WTC11 (cell line): ENCODE measurements at regions not wholly inside any gene's neighbourhood (a gene's known extent, or its start where the extent isn't known, plus 50 kb on each side); places are given as distances from the start of the nearest gene placed in this dataset.

Experiments used
- ATAC-seq: fragments of 200-7000 bp; cut with Tn5 transposase; 2 replicates; pipeline ENCODE4 v1.10.0; 2021; ENCODE audit warnings: mild to moderate bottlenecking, moderate library complexity
- CTCF ChIA-PET: fragments of 300-600 bp; sonication (Branson Sonifier 250); formaldehyde crosslinking; loops from one replicate; lab custom pipeline; 2021; ENCODE audit warnings: antibody characterized with exemption; lab: Charles Lee
- POLR2A ChIA-PET: fragments of 350-600 bp; sonication (Branson Sonifier 250); formaldehyde crosslinking; loops from one replicate; lab custom pipeline; 2021; ENCODE audit warnings: antibody characterized with exemption; lab: Charles Lee
- DNase-seq: peaks from one replicate; pipeline ENCODE4 v3.0.0; 2021; ENCODE audit warnings: low spot score
- H3K27ac Mint-ChIP-seq: 2 replicates; pipeline ENCODE4 v1.8.0; 2021; ENCODE audit warnings: mixed read lengths
- H3K27me3 Mint-ChIP-seq: 2 replicates; pipeline ENCODE4 v1.8.0; 2021; ENCODE audit warnings: low read depth, mild to moderate bottlenecking, moderate library complexity, mixed read lengths
- H3K36me3 Mint-ChIP-seq: 2 replicates; pipeline ENCODE4 v1.8.0; 2021; ENCODE audit warnings: mixed read lengths
- H3K4me1 Mint-ChIP-seq: 2 replicates; pipeline ENCODE4 v1.8.0; 2022; ENCODE audit warnings: mixed read lengths
- H3K4me3 Mint-ChIP-seq: 2 replicates; pipeline ENCODE4 v1.8.0; 2021; ENCODE audit warnings: mild to moderate bottlenecking, moderate library complexity, mixed read lengths
- H3K9me3 Mint-ChIP-seq: 2 replicates; pipeline ENCODE4 v1.8.0; 2021; ENCODE audit warnings: mixed read lengths
- FOXJ3 ChIP-seq: sonication (generic); formaldehyde crosslinking; IDR thresholded peaks from 2 replicates; pipeline ENCODE4 v1.9.0; 2021; ENCODE audit warnings: missing genetic modification reagents, mild to moderate bottlenecking, borderline replicate concordance
- GTF2I ChIP-seq: fragments of 250-450 bp; sonication (Bioruptor Pico); conservative IDR thresholded peaks from 2 replicates; pipeline ENCODE4 v1.4.0; 2021; ENCODE audit warnings: mild to moderate bottlenecking
- MYBL2 ChIP-seq: sonication (generic); formaldehyde crosslinking; IDR thresholded peaks from 2 replicates; pipeline ENCODE4 v1.8.1; 2023; ENCODE audit warnings: mild to moderate bottlenecking, moderate library complexity, missing genetic modification reagents
- NFYB ChIP-seq: sonication (generic); formaldehyde crosslinking; conservative IDR thresholded peaks from 2 replicates; pipeline ENCODE4 v1.8.0; 2022; ENCODE audit warnings: low read depth, missing genetic modification reagents
- OVOL2 ChIP-seq: fragments of 250-450 bp; sonication (Bioruptor Pico); IDR thresholded peaks from 2 replicates; pipeline ENCODE4 v1.9.0; 2021; ENCODE audit warnings: mild to moderate bottlenecking, borderline replicate concordance
- PRRX2 ChIP-seq: fragments of 250-450 bp; sonication (Bioruptor Pico); IDR thresholded peaks from 2 replicates; pipeline ENCODE4 v1.8.0; 2021; ENCODE audit warnings: mild to moderate bottlenecking
- RORB ChIP-seq: fragments of 250-450 bp; sonication (Bioruptor Pico); IDR thresholded peaks from 2 replicates; pipeline ENCODE4 v1.9.0; 2021; ENCODE audit warnings: mild to moderate bottlenecking
- SMAD3 ChIP-seq: sonication (generic); formaldehyde crosslinking; IDR thresholded peaks from 2 replicates; pipeline ENCODE4 v1.8.0; 2022; ENCODE audit warnings: missing genetic modification reagents, mild to moderate bottlenecking, borderline replicate concordance
- ZNF121 ChIP-seq: sonication (generic); formaldehyde crosslinking; IDR thresholded peaks from 2 replicates; pipeline ENCODE4 v1.8.0; 2023; ENCODE audit warnings: missing genetic modification reagents
- TF ChIP-seq, protein P1 (sequence below): fragments of 250-450 bp; sonication (Bioruptor Pico); IDR thresholded peaks from 2 replicates; pipeline ENCODE4 v1.9.0; 2021; ENCODE audit warnings: moderate library complexity, mild to moderate bottlenecking, inconsistent platforms, borderline replicate concordance
- TF ChIP-seq, protein P2 (sequence below): sonication (generic); formaldehyde crosslinking; IDR thresholded peaks from 2 replicates; pipeline ENCODE4 v1.8.0; 2023; ENCODE audit warnings: mild to moderate bottlenecking, missing genetic modification reagents
- TF ChIP-seq, protein P3 (sequence below): fragments of 250-450 bp; sonication (Bioruptor Pico); IDR thresholded peaks from 2 replicates; pipeline ENCODE4 v2.1.2; 2022; ENCODE audit warnings: mild to moderate bottlenecking, moderate library complexity
- TF ChIP-seq, protein P4 (sequence below): fragments of 250-450 bp; sonication (Bioruptor Pico); IDR thresholded peaks from 2 replicates; pipeline ENCODE4 v1.9.0; 2021; ENCODE audit warnings: mild to moderate bottlenecking, borderline replicate concordance
- TF ChIP-seq, protein P5 (sequence below): sonication (generic); formaldehyde crosslinking; IDR thresholded peaks from 2 replicates; pipeline ENCODE4 v1.8.1; 2022; ENCODE audit warnings: low read depth, missing genetic modification reagents, borderline replicate concordance
- TF ChIP-seq, protein P6 (sequence below): sonication (generic); formaldehyde crosslinking; IDR thresholded peaks from 2 replicates; pipeline ENCODE4 v1.8.0; 2022; ENCODE audit warnings: mild to moderate bottlenecking, missing genetic modification reagents
- TF ChIP-seq, protein P7 (sequence below): sonication (generic); formaldehyde crosslinking; IDR thresholded peaks from 2 replicates; pipeline ENCODE4 v1.8.1; 2022; ENCODE audit warnings: mild to moderate bottlenecking, missing genetic modification reagents, moderate library complexity, borderline replicate concordance
- TF ChIP-seq, protein P8 (sequence below): sonication (generic); formaldehyde crosslinking; IDR thresholded peaks from 2 replicates; pipeline ENCODE4 v1.8.1; 2023; ENCODE audit warnings: mild to moderate bottlenecking, missing genetic modification reagents, borderline replicate concordance

DNA sequence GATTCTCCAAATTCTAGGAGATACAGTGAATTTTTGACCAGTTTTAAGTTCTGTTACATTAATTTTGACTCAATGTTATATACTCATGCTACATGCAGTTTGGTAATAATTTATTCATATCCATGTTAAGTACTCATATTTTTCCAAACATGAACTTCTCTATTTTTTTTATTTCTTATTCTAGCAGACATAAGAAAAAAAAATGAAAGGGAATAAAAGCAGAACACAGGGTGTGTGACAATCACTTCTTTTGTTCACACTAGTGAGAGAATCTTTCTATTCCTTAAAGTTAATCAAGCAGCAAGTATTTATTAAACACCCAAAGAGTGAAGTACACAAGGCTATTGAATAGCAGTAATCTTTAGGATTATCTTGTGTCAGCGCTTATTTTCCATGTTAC, 171.1 kb upstream of the ATP2B1 start (continued):
- no peak for TF ChIP-seq OVOL2 (CRISPR knock-in tag)
- TF ChIP-seq GTF2I (CRISPR knock-in tag) = no peak

DNA sequence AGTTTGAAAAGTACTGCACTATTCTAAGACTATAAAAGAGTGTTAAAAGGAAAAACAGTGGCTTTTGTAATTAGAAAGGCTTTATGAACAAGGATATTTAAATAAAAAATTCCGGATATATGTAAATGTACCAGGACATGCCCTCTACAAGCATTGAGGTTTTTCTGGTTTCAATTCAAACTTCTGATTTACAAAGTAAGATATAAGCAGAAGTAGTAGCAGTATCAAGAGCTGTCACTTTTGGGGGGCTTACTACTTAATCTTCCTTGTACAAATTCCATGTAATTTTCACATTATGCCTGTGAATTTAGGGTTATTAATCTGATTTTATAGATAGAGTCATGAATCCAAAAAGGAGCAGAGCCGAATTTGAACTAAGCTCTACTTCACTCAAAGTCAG, 170.3 kb upstream of the ATP2B1 start:
- no peaks in the 10 kb centered on the region for H3K27me3 Mint-ChIP-seq
- peaks cover 28% of the 10 kb centered on the region for H3K4me1 Mint-ChIP-seq
- no peak overlapping the region for H3K27ac Mint-ChIP-seq
- no peaks in the 10 kb centered on the region for H3K9me3 Mint-ChIP-seq
- DNase-seq (no peak), ATAC-seq (no peak)
- POLR2A ChIA-PET = no interaction called here
- TF ChIP-seq PRRX2 (CRISPR knock-in tag) (no peak), NFYB (CRISPR knock-in tag) (no peak), ZNF121 (no peak), MYBL2 (CRISPR knock-in tag) (no peak), SMAD3 (CRISPR knock-in tag) (no peak), FOXJ3 (no peak), RORB (CRISPR knock-in tag) (no peak)
- TF ChIP-seq, protein P1, sequence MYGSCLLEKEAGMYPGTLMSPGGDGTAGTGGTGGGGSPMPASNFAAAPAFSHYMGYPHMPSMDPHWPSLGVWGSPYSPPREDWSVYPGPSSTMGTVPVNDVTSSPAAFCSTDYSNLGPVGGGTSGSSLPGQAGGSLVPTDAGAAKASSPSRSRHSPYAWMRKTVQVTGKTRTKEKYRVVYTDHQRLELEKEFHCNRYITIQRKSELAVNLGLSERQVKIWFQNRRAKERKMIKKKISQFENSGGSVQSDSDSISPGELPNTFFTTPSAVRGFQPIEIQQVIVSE (CRISPR knock-in tag) = no peak
- TF ChIP-seq, protein P2, sequence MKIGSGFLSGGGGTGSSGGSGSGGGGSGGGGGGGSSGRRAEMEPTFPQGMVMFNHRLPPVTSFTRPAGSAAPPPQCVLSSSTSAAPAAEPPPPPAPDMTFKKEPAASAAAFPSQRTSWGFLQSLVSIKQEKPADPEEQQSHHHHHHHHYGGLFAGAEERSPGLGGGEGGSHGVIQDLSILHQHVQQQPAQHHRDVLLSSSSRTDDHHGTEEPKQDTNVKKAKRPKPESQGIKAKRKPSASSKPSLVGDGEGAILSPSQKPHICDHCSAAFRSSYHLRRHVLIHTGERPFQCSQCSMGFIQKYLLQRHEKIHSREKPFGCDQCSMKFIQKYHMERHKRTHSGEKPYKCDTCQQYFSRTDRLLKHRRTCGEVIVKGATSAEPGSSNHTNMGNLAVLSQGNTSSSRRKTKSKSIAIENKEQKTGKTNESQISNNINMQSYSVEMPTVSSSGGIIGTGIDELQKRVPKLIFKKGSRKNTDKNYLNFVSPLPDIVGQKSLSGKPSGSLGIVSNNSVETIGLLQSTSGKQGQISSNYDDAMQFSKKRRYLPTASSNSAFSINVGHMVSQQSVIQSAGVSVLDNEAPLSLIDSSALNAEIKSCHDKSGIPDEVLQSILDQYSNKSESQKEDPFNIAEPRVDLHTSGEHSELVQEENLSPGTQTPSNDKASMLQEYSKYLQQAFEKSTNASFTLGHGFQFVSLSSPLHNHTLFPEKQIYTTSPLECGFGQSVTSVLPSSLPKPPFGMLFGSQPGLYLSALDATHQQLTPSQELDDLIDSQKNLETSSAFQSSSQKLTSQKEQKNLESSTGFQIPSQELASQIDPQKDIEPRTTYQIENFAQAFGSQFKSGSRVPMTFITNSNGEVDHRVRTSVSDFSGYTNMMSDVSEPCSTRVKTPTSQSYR (CRISPR knock-in tag) = no peak
- TF ChIP-seq, protein P3, sequence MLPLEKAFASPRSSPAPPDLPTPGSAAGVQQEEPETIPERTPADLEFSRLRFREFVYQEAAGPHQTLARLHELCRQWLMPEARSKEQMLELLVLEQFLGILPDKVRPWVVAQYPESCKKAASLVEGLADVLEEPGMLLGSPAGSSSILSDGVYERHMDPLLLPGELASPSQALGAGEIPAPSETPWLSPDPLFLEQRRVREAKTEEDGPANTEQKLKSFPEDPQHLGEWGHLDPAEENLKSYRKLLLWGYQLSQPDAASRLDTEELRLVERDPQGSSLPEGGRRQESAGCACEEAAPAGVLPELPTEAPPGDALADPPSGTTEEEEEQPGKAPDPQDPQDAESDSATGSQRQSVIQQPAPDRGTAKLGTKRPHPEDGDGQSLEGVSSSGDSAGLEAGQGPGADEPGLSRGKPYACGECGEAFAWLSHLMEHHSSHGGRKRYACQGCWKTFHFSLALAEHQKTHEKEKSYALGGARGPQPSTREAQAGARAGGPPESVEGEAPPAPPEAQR = no peak
- TF ChIP-seq, protein P4, sequence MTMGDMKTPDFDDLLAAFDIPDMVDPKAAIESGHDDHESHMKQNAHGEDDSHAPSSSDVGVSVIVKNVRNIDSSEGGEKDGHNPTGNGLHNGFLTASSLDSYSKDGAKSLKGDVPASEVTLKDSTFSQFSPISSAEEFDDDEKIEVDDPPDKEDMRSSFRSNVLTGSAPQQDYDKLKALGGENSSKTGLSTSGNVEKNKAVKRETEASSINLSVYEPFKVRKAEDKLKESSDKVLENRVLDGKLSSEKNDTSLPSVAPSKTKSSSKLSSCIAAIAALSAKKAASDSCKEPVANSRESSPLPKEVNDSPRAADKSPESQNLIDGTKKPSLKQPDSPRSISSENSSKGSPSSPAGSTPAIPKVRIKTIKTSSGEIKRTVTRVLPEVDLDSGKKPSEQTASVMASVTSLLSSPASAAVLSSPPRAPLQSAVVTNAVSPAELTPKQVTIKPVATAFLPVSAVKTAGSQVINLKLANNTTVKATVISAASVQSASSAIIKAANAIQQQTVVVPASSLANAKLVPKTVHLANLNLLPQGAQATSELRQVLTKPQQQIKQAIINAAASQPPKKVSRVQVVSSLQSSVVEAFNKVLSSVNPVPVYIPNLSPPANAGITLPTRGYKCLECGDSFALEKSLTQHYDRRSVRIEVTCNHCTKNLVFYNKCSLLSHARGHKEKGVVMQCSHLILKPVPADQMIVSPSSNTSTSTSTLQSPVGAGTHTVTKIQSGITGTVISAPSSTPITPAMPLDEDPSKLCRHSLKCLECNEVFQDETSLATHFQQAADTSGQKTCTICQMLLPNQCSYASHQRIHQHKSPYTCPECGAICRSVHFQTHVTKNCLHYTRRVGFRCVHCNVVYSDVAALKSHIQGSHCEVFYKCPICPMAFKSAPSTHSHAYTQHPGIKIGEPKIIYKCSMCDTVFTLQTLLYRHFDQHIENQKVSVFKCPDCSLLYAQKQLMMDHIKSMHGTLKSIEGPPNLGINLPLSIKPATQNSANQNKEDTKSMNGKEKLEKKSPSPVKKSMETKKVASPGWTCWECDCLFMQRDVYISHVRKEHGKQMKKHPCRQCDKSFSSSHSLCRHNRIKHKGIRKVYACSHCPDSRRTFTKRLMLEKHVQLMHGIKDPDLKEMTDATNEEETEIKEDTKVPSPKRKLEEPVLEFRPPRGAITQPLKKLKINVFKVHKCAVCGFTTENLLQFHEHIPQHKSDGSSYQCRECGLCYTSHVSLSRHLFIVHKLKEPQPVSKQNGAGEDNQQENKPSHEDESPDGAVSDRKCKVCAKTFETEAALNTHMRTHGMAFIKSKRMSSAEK (CRISPR knock-in tag) = no peak
- TF ChIP-seq, protein P5, sequence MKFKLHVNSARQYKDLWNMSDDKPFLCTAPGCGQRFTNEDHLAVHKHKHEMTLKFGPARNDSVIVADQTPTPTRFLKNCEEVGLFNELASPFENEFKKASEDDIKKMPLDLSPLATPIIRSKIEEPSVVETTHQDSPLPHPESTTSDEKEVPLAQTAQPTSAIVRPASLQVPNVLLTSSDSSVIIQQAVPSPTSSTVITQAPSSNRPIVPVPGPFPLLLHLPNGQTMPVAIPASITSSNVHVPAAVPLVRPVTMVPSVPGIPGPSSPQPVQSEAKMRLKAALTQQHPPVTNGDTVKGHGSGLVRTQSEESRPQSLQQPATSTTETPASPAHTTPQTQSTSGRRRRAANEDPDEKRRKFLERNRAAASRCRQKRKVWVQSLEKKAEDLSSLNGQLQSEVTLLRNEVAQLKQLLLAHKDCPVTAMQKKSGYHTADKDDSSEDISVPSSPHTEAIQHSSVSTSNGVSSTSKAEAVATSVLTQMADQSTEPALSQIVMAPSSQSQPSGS (CRISPR knock-in tag) = no peak
- TF ChIP-seq, protein P6, sequence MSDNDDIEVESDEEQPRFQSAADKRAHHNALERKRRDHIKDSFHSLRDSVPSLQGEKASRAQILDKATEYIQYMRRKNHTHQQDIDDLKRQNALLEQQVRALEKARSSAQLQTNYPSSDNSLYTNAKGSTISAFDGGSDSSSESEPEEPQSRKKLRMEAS (CRISPR knock-in tag) = no peak
- TF ChIP-seq, protein P7, sequence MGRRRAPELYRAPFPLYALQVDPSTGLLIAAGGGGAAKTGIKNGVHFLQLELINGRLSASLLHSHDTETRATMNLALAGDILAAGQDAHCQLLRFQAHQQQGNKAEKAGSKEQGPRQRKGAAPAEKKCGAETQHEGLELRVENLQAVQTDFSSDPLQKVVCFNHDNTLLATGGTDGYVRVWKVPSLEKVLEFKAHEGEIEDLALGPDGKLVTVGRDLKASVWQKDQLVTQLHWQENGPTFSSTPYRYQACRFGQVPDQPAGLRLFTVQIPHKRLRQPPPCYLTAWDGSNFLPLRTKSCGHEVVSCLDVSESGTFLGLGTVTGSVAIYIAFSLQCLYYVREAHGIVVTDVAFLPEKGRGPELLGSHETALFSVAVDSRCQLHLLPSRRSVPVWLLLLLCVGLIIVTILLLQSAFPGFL (CRISPR knock-in tag) = no peak
- TF ChIP-seq, protein P8, sequence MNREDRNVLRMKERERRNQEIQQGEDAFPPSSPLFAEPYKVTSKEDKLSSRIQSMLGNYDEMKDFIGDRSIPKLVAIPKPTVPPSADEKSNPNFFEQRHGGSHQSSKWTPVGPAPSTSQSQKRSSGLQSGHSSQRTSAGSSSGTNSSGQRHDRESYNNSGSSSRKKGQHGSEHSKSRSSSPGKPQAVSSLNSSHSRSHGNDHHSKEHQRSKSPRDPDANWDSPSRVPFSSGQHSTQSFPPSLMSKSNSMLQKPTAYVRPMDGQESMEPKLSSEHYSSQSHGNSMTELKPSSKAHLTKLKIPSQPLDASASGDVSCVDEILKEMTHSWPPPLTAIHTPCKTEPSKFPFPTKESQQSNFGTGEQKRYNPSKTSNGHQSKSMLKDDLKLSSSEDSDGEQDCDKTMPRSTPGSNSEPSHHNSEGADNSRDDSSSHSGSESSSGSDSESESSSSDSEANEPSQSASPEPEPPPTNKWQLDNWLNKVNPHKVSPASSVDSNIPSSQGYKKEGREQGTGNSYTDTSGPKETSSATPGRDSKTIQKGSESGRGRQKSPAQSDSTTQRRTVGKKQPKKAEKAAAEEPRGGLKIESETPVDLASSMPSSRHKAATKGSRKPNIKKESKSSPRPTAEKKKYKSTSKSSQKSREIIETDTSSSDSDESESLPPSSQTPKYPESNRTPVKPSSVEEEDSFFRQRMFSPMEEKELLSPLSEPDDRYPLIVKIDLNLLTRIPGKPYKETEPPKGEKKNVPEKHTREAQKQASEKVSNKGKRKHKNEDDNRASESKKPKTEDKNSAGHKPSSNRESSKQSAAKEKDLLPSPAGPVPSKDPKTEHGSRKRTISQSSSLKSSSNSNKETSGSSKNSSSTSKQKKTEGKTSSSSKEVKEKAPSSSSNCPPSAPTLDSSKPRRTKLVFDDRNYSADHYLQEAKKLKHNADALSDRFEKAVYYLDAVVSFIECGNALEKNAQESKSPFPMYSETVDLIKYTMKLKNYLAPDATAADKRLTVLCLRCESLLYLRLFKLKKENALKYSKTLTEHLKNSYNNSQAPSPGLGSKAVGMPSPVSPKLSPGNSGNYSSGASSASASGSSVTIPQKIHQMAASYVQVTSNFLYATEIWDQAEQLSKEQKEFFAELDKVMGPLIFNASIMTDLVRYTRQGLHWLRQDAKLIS (CRISPR knock-in tag) = no peak
- TF ChIP-seq, all 79 proteins: peak for 0
- Mint-ChIP-seq H3K36me3 (no peaks in the 10 kb centered on the region), H3K4me3 (no peak overlapping the region)
- CTCF ChIA-PET = no interaction called here
